Keratinocyte (primary cell): ENCODE measurements at regions not wholly inside any gene's neighbourhood (a gene's known extent, or its start where the extent isn't known, plus 50 kb on each side); places are given as distances from the start of the nearest gene placed in this dataset.

Experiments
- DNase-seq: peaks from one replicate; pipeline ENCODE4 v3.0.0-alpha.2; 2011; ENCODE audit warnings: low read depth, missing footprints, low spot score
- FAIRE-seq: peaks from 2 replicates; lab custom pipeline; 2011; peaks lifted over from hg19 to GRCh38; lab: Jason Lieb, UNC
- H2AFZ ChIP-seq: 2 replicates; pipeline ENCODE4 v1.6.0; 2012; ENCODE audit warnings: low read length, control low read depth, inconsistent platforms; ENCODE audit not compliant: control insufficient read depth
- H3K27ac ChIP-seq: 2 replicates; pipeline ENCODE4 v1.5.1; 2011; ENCODE audit warnings: low read length; ENCODE audit not compliant: control insufficient read depth, insufficient read depth
- H3K27me3 ChIP-seq: 3 replicates; pipeline ENCODE4 v1.6.0; 2011; ENCODE audit warnings: low read length; ENCODE audit not compliant: control insufficient read depth, insufficient read depth; ENCODE audit errors: extremely low read depth
- H3K36me3 ChIP-seq, 2 experiments: 2 replicates in 1 of 2; 3 replicates in 1 of 2; pipeline ENCODE4 v1.5.1; 2011; ENCODE audit warnings: low read length in 2 of 2, mild to moderate bottlenecking in 1 of 2; ENCODE audit not compliant: control insufficient read depth in 2 of 2, insufficient read depth in 2 of 2; ENCODE audit errors: extremely low read depth in 1 of 2
- H3K4me1 ChIP-seq: 3 replicates; pipeline ENCODE4 v1.5.1; 2011; ENCODE audit warnings: low read length; ENCODE audit not compliant: control insufficient read depth, insufficient read depth; ENCODE audit errors: extremely low read depth
- H3K4me2 ChIP-seq: 3 replicates; pipeline ENCODE4 v1.6.0; 2011; ENCODE audit warnings: low read depth, low read length; ENCODE audit not compliant: control insufficient read depth, insufficient read depth; ENCODE audit errors: extremely low read depth
- H3K4me3 ChIP-seq, 3 experiments: fragments of 200-600 bp in 1 of 3; sonication (generic) in 1 of 3; 2 replicates in 2 of 3; 3 replicates in 1 of 3; pipeline ENCODE4 v1.5.1; 2011 to 2016; ENCODE audit warnings: low read length in 3 of 3, mild to moderate bottlenecking in 3 of 3, control low read depth in 2 of 3, inconsistent platforms in 1 of 3, low read depth in 1 of 3, mixed read lengths in 1 of 3, mixed run types in 1 of 3, moderate library complexity in 1 of 3; ENCODE audit not compliant: control insufficient read depth in 2 of 3, insufficient read depth in 2 of 3; ENCODE audit errors: extremely low read depth in 1 of 3
- H3K79me2 ChIP-seq: 2 replicates; pipeline ENCODE4 v1.6.0; 2012; ENCODE audit warnings: low read length; ENCODE audit not compliant: control insufficient read depth, insufficient read depth
- H3K9ac ChIP-seq: 3 replicates; pipeline ENCODE4 v1.6.0; 2011; ENCODE audit warnings: low read length; ENCODE audit not compliant: control insufficient read depth, insufficient read depth; ENCODE audit errors: extremely low read depth
- H3K9me1 ChIP-seq: 3 replicates; pipeline ENCODE4 v1.6.0; 2011; ENCODE audit warnings: low read length; ENCODE audit not compliant: control insufficient read depth, insufficient read depth; ENCODE audit errors: extremely low read depth
- H3K9me3 ChIP-seq: 2 replicates; pipeline ENCODE4 v1.5.1; 2012; ENCODE audit warnings: low read depth, low read length; ENCODE audit not compliant: control insufficient read depth
- H4K20me1 ChIP-seq: 3 replicates; pipeline ENCODE4 v1.6.0; 2011; ENCODE audit warnings: low read length; ENCODE audit not compliant: control insufficient read depth, insufficient read depth; ENCODE audit errors: extremely low read depth
- EZH2 ChIP-seq: IDR thresholded peaks from one replicate; pipeline ENCODE4 v1.6.1; 2012; ENCODE audit warnings: inconsistent platforms, mild to moderate bottlenecking, low read length, moderate library complexity
- dilution Hi-C: fragments of 300-500 bp; cut with MboI; formaldehyde crosslinking; loops from one replicate; pipeline ENCODE4 v1.7.0; 2020; ENCODE audit warnings: low sequenced_read_pairs; ENCODE audit not compliant: extremely low pct_ligation_motif_present
- TF ChIP-seq, protein P1 (sequence below), 3 experiments: IDR thresholded peaks in 1 of 3; conservative IDR thresholded peaks in 1 of 3; optimal IDR thresholded peaks in 1 of 3; 2 replicates in 2 of 3; 3 replicates in 1 of 3; pipeline versions ENCODE3 to v1.5.1; 2011; ENCODE audit warnings: low read length in 3 of 3, mild to moderate bottlenecking in 3 of 3, moderate library complexity in 2 of 3, control low read depth in 1 of 3, inconsistent platforms in 1 of 3; ENCODE audit not compliant: insufficient read depth in 2 of 3; ENCODE audit errors: extremely low read depth in 1 of 3

DNA sequence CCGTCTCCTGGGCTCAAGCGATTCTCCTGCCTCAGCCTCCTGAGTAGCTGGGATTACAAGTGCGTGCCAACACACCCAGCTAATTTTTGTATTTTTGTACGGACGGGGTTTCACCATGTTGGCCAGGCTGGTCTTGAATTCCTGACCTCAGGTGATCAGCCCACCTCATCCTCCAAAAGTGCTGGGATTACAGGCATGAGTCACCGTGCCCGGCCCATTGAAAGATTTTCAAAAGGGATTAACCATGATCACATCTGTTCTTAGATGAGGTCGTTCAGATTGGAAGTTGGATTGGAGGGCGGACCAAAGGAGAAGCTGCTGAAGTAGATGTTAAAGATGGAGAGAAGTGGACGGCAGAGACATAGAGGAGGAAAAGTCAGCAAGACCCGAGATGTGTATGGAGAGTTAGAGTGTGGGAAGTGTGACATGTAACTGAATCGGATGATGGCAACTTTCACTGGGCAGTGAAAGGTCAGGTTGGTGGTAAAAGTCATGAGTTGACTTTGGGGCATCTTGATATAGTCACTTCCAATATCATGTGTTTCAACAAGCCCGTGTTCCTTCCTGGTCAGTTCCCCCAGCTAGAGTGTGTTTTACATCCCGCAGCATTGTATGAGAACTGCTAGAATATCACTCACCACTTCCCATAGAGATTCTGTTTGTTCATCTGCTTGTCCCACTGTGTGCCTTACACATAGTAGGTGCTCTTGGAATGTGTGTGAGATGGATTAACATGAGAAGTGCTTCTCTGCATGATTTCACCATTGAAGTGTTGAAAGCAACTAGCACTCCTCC lies 54.4 kb upstream of the TINAGL1 start:
- TF ChIP-seq, protein P1, sequence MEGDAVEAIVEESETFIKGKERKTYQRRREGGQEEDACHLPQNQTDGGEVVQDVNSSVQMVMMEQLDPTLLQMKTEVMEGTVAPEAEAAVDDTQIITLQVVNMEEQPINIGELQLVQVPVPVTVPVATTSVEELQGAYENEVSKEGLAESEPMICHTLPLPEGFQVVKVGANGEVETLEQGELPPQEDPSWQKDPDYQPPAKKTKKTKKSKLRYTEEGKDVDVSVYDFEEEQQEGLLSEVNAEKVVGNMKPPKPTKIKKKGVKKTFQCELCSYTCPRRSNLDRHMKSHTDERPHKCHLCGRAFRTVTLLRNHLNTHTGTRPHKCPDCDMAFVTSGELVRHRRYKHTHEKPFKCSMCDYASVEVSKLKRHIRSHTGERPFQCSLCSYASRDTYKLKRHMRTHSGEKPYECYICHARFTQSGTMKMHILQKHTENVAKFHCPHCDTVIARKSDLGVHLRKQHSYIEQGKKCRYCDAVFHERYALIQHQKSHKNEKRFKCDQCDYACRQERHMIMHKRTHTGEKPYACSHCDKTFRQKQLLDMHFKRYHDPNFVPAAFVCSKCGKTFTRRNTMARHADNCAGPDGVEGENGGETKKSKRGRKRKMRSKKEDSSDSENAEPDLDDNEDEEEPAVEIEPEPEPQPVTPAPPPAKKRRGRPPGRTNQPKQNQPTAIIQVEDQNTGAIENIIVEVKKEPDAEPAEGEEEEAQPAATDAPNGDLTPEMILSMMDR (optimal IDR thresholded peaks at IDR 0.05 in 1 of 3, IDR thresholded peaks at IDR 0.05 in 1 of 3, conservative IDR thresholded peaks at IDR 0.05 in 1 of 3; ENCODE audit: extremely low read depth in 1 of 3, insufficient read depth in 2 of 3, low read length in 3 of 3), result no peak
- no peak for TF ChIP-seq EZH2
- H3K4me2 ChIP-seq, result no peak overlapping the region
- dilution Hi-C loops, result no loop called here
- no peaks in the 10 kb centered on the region for H4K20me1 ChIP-seq
- H3K4me3 ChIP-seq, result no peak overlapping the region
- DNase-seq, result no peak
- H3K36me3 ChIP-seq, result no peaks in the 10 kb centered on the region
- H3K9me1 ChIP-seq, result no peaks in the 10 kb centered on the region
- H3K9me3 ChIP-seq, result no peaks in the 10 kb centered on the region
- H3K27ac ChIP-seq, result no peak overlapping the region
- H3K27me3 ChIP-seq, result no peaks in the 10 kb centered on the region
- no peak overlapping the region for H3K9ac ChIP-seq
- H3K4me1 ChIP-seq, result peaks cover 8% of the 10 kb centered on the region
- H3K79me2 ChIP-seq, result no peaks in the 10 kb centered on the region
- FAIRE-seq, result peak; percentile 17
- H2AFZ ChIP-seq, result no peak overlapping the region

DNA sequence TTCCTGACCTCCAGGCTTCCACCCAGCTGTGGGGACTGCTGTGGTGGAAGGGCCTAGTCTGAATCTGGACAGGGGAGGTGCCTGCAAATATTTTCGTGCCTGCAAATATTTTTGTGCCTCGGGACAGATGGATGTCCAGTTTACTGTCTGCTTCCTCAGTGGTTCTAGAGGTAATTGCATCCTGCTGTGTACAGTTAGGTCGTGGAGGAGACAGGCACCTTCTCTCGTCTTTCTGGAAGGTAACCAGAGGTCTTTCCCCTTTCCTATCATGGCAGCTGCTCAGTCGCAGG lies 53.8 kb upstream of the TINAGL1 start:
- Histone ChIP-seq H3K9me3 (no peaks in the 10 kb centered on the region), H3K4me3 (no peak overlapping the region), H3K9me1 (no peaks in the 10 kb centered on the region), H3K9ac (no peak overlapping the region), H3K4me2 (no peak overlapping the region), H2AFZ (no peak overlapping the region), H4K20me1 (no peaks in the 10 kb centered on the region), H3K4me1 (peaks cover 8% of the 10 kb centered on the region), H3K27ac (no peak overlapping the region), H3K36me3 (no peaks in the 10 kb centered on the region), H3K27me3 (no peaks in the 10 kb centered on the region), H3K79me2 (no peaks in the 10 kb centered on the region)
- TF ChIP-seq, protein P1 (optimal IDR thresholded peaks at IDR 0.05 in 1 of 3, IDR thresholded peaks at IDR 0.05 in 1 of 3, conservative IDR thresholded peaks at IDR 0.05 in 1 of 3; ENCODE audit: extremely low read depth in 1 of 3, insufficient read depth in 2 of 3, low read length in 3 of 3), result no peak
- TF ChIP-seq EZH2, result no peak
- no peak for FAIRE-seq
- dilution Hi-C loops, result no loop called here
- DNase-seq, result no peak
